ENCODE measurements at regions not wholly inside any gene's neighbourhood (a gene's known extent, or its start where the extent isn't known, plus 50 kb on each side); places are given as distances from the start of the nearest gene placed in this dataset.

DNA sequence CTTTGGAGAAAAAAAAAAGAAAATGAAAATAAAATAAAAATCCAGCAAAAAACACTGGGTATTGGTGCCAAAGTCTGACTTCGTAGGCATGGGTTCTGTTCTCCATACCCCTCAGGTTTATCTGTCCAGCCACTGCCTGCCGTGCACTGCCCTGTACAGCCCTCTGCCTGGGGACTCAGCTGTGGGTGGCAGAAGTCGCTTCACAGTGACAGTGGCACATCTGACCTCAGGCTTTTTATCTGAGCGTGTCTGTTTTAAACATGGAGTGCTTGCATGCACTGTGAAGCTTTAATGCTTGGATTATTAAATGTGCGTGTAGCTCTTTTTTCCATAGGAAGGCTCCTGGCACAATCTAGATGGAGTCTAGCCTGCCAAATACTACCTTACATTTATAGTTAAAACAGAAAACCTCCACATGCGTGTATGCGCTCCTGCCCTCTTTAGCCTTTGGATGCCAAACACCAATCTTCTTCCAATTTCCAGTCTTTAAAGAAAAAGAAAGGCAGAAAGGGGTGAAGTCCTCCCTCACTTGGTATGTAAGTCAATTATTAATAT is 375.5 kb downstream of the UTRN start:
- intact Hi-C loops (cut with micrococcal nuclease; ENCODE audit: unreplicated experiment) = loop anchor here (10.0 kb wide), 1 partner anchor 364 kb away; no protein-coding TSS in a partner anchor
- CTCF ChIA-PET = no interaction called here
- TF ChIP-seq, protein P1, sequence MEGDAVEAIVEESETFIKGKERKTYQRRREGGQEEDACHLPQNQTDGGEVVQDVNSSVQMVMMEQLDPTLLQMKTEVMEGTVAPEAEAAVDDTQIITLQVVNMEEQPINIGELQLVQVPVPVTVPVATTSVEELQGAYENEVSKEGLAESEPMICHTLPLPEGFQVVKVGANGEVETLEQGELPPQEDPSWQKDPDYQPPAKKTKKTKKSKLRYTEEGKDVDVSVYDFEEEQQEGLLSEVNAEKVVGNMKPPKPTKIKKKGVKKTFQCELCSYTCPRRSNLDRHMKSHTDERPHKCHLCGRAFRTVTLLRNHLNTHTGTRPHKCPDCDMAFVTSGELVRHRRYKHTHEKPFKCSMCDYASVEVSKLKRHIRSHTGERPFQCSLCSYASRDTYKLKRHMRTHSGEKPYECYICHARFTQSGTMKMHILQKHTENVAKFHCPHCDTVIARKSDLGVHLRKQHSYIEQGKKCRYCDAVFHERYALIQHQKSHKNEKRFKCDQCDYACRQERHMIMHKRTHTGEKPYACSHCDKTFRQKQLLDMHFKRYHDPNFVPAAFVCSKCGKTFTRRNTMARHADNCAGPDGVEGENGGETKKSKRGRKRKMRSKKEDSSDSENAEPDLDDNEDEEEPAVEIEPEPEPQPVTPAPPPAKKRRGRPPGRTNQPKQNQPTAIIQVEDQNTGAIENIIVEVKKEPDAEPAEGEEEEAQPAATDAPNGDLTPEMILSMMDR (IDR thresholded peaks at IDR 0.05; ENCODE audit: unreplicated experiment) = no peak
- peak overlapping the region; percentile 55 for H3K4me3 Mint-ChIP-seq (ENCODE audit: low read depth, unreplicated experiment)
- DNase-seq = no peak
- H3K4me1 Mint-ChIP-seq (ENCODE audit: low read depth, unreplicated experiment) = peaks cover 55% of the 10 kb centered on the region
- no TSS peak for BruUV-seq (replicated peaks)
- no peaks in the 10 kb centered on the region for H3K9me3 Mint-ChIP-seq (ENCODE audit: low read depth, unreplicated experiment)
- H3K27ac Mint-ChIP-seq (ENCODE audit: unreplicated experiment) = peak overlapping the region; percentile 27
- H3K27me3 Mint-ChIP-seq (ENCODE audit: unreplicated experiment) = no peaks in the 10 kb centered on the region
- peaks cover 5% of the 10 kb centered on the region for H3K36me3 Mint-ChIP-seq (ENCODE audit: insufficient read depth, unreplicated experiment)

DNA sequence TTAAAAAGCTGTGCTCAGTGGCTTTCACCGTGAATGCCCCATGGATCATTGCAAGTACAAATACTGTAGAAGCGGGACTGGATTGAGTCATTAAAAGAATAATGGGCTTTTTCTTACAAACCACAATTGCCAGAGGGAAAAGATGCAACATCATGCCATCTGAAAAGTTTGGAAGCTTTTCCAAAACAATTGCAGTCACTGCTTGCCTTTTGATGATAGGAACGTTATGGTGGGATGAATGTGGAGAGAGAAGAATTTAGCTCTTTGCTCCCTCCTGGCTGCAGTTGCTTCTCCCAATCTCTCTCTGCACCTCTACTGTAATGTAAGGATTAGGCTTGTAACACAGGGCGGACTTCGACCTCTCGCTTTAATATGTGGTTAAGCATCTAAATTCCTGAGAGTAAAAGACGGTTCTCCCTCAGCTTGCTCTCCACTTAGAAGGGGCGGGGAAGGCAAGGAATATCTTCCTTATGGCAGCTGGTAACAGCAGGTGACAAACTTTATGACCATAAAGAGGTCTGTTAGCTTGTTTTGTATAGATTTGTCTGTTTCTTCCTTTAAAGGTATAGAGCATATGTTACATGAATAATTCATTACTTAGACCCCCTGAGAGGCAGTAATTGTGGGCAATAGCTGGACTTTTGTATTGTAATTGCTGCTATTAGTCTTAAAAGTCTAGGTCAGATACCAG is 376.1 kb downstream of the UTRN start:
- Mint-ChIP-seq H3K9me3 (ENCODE audit: low read depth, unreplicated experiment) (no peaks in the 10 kb centered on the region), H3K4me1 (ENCODE audit: low read depth, unreplicated experiment) (peaks cover 52% of the 10 kb centered on the region), H3K4me3 (ENCODE audit: low read depth, unreplicated experiment) (peak overlapping the region; percentile 55), H3K27ac (ENCODE audit: unreplicated experiment) (peak overlapping the region; percentile 27), H3K36me3 (ENCODE audit: insufficient read depth, unreplicated experiment) (peaks cover 5% of the 10 kb centered on the region), H3K27me3 (ENCODE audit: unreplicated experiment) (no peaks in the 10 kb centered on the region)
- DNase-seq = peak; percentile 25
- no TSS peak for BruUV-seq (replicated peaks)
- CTCF ChIA-PET = interaction anchor here (0.9 kb wide), 1 partner anchor 77 kb away, joined by 3 read pairs; no protein-coding TSS in a partner anchor
- intact Hi-C loops (cut with micrococcal nuclease; ENCODE audit: unreplicated experiment) = loop anchor here (10.0 kb wide), 1 partner anchor 364 kb away; no protein-coding TSS in a partner anchor
- TF ChIP-seq, protein P1 (IDR thresholded peaks at IDR 0.05; ENCODE audit: unreplicated experiment) = no peak

DNA sequence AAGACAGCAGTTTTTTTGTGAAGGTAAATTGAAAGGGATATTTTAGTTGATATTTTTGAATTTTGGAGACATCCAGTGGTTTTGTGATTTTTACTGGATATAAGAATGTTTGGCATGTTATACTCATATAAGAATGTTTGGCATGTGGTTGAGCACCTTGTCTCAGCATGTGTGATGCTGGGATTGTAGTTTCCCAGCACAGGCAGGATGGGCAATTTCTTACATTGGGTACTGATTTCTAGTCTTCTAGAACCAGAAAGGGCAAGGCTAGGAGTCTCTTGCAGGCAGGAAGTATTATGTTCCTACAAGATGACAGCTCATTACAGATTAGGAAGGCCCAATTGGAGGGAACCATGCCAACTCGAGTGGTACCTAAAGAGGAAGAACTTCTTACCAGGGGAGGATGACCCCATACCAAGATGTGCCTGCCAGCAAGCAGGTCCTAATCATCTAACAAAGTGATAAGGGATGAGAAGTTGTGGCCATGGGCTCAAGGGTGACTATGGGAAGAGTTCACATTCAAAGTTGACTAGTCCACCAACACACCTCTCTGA is 377.8 kb downstream of the UTRN start:
- TF ChIP-seq, protein P1 (IDR thresholded peaks at IDR 0.05; ENCODE audit: unreplicated experiment) = no peak
- Mint-ChIP-seq H3K9me3 (ENCODE audit: low read depth, unreplicated experiment) (no peaks in the 10 kb centered on the region), H3K27ac (ENCODE audit: unreplicated experiment) (no peak overlapping the region), H3K36me3 (ENCODE audit: insufficient read depth, unreplicated experiment) (peaks cover 5% of the 10 kb centered on the region), H3K4me3 (ENCODE audit: low read depth, unreplicated experiment) (no peak overlapping the region), H3K4me1 (ENCODE audit: low read depth, unreplicated experiment) (peaks cover 47% of the 10 kb centered on the region), H3K27me3 (ENCODE audit: unreplicated experiment) (no peaks in the 10 kb centered on the region)
- intact Hi-C loops (cut with micrococcal nuclease; ENCODE audit: unreplicated experiment) = loop anchor here (10.0 kb wide), 1 partner anchor 362 kb away; no protein-coding TSS in a partner anchor
- BruUV-seq (replicated peaks) = no TSS peak
- no peak for DNase-seq
- CTCF ChIA-PET = no interaction called here

DNA sequence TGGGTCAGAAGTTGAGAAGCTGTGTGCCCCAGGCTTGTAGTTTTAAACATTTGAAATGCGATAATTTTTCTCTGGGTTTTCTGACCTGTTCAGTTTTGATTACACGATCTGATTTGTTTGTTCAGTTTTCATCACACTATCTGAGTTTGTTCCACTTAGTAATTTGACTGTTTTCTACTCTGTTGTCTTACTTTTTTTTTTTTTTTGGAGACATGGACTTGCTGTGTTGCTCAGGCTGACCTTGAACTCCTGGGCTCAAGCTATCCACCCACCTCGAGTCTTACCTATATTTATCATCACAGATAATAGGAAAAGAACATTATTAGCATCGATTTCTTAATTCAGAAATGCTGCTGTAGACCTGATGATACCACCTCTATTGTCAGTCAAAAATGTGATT is 379.1 kb downstream of the UTRN start:
- H3K27me3 Mint-ChIP-seq (ENCODE audit: unreplicated experiment) = no peaks in the 10 kb centered on the region
- intact Hi-C loops (cut with micrococcal nuclease; ENCODE audit: unreplicated experiment) = loop anchor here (10.0 kb wide), 1 partner anchor 361 kb away; no protein-coding TSS in a partner anchor
- no peaks in the 10 kb centered on the region for H3K9me3 Mint-ChIP-seq (ENCODE audit: low read depth, unreplicated experiment)
- no peak for DNase-seq
- H3K27ac Mint-ChIP-seq (ENCODE audit: unreplicated experiment) = no peak overlapping the region
- CTCF ChIA-PET = no interaction called here
- TF ChIP-seq, protein P1 (IDR thresholded peaks at IDR 0.05; ENCODE audit: unreplicated experiment) = no peak
- peaks cover 39% of the 10 kb centered on the region for H3K4me1 Mint-ChIP-seq (ENCODE audit: low read depth, unreplicated experiment)
- no peak overlapping the region for H3K4me3 Mint-ChIP-seq (ENCODE audit: low read depth, unreplicated experiment)
- no TSS peak for BruUV-seq (replicated peaks)
- H3K36me3 Mint-ChIP-seq (ENCODE audit: insufficient read depth, unreplicated experiment) = peaks cover 5% of the 10 kb centered on the region
